Activated CD8-positive, alpha-beta memory T cell treated with anti-CD3 and anti-CD28 coated beads for 48 hours (primary cell): ENCODE measurements at regions not wholly inside any gene's neighbourhood (a gene's known extent, or its start where the extent isn't known, plus 50 kb on each side); places are given as distances from the start of the nearest gene placed in this dataset.
"Not testable (repeated sequence)": the region's sequence is repeated elsewhere in the genome, so short reads cannot be mapped to it uniquely, and the experiment has no call there.

ENCODE experiments used
- DNase-seq, 3 experiments: peaks; one replicate each; pipeline ENCODE4 v3.0.0-alpha.2; 2020; ENCODE audit warnings: low read depth in 2 of 3, low spot score in 2 of 3

DNA sequence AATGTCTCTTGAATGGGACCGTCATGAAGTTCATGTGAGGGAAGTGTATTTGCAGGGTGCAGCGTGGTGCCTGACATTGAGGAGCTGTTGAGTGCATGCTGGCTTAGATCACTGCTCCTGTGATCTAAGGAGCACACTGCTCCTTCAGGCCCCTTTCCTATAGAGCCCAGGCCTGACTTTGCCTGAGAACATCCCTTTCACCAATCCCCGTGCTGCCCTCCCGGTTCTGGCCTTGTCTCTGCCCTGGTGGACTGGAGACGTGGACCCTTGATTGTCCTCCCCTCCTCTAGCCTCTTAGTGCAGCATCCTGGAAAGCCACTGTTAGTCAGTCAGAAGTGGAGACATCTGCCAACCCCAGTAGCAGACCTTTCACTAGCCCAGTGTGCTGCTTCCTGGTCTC is 323.6 kb upstream of the HS6ST1 start:
- no peak for DNase-seq

DNA sequence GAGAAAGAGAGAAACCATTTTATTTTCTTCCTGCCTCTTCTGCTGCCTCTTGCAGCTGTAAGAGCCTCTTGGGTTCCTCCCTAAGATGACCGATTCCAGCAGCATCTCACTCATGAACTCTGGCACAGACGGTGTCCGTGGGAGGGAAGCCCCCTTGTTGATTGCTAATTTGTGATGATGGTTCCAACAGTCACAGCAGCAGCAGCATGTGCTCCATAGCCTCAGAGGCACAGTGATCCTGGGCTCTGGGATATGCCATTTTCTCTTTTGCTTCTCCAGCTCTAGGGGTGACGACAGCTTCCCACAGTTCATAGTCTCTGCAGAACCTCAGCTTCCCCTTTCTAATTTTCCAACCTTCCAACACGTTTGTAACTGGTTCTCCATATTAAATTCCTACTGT is 324.2 kb upstream of the HS6ST1 start:
- DNase-seq = no peak

GRCh38 chr2:128643221-128644065 is 324.8 kb upstream of the HS6ST1 start:
- DNase-seq = no peak

- DNase-seq = no peak
These were observed 325.5 kb upstream of the HS6ST1 start for GRCh38 chr2:128644156-128644555.

- DNase-seq = no peak
These were observed 326.1 kb upstream of the HS6ST1 start for GRCh38 chr2:128644718-128645256.

- no peak for DNase-seq
These were observed 327.0 kb upstream of the HS6ST1 start for GRCh38 chr2:128645631-128646030.

DNA sequence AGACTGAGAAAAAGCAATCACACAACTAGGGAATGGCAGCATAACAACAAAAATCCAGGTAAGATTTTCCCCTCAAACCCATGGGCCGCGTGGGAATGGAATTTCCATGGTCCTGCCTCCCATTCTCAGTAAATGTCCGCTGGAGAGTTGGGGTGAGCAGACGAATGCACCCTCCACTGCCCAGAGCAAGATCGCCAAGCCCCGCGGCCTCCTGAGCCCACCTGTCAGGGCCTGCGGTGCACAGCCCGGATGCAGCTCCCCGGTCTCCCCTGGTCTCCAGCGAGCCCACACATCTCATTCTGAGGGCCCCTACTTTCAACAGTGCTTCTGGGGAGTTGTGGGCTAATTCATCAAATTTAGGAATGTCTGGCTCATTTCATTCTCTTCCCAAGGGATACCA is 327.4 kb upstream of the HS6ST1 start:
- no peak for DNase-seq

GRCh38 chr2:128646691-128647090 is 328.0 kb upstream of the HS6ST1 start:
- DNase-seq = no peak

GRCh38 chr2:128651000-128651399 is 332.3 kb upstream of the HS6ST1 start:
- DNase-seq = no peak

DNA sequence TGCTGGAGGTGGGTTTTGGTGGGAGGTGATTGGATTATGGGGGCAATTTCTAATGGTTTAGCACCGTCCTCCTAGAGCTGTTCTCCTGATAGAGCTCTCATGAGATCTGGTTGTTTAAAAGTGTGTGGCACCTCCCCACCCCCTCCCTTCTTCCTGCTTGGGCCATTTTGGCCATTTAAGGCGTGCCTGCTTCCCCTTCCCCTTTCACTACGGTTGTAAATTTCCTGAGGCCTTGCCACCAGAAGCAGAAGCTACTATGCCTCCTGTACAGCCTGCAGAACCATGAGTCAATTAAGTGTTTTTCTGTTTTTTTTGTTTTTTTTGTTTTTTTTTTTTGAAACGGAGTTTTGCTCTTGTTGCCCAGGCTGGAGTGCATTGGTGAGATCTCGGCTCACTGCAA is 335.7 kb upstream of the HS6ST1 start:
- DNase-seq = no peak

- DNase-seq = no peak
These were observed 342.2 kb upstream of the HS6ST1 start for GRCh38 chr2:128660836-128661235.

GRCh38 chr2:128661311-128661710 is 342.6 kb upstream of the HS6ST1 start:
- DNase-seq = no peak

DNA sequence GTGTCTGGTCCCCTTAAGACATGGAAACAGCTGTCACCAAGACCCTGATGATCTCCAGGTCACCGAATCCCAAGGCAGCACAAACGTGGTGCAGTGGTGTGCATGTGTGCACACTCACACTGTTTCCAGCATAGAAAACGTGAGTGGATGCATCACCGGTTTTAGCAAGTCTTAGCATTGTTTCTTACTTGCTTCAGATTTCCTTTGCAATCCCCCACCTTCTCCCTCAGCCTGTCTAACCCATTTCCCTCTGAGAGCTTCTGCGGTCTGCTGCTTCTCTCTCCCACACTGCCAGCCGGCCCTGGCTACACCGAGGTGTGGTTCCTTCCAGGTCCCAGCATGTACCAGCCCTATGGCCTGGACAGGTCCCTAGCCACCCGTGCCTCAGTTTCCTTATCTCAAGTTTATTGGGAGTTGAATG is 343.4 kb upstream of the HS6ST1 start:
- no peak for DNase-seq

DNA sequence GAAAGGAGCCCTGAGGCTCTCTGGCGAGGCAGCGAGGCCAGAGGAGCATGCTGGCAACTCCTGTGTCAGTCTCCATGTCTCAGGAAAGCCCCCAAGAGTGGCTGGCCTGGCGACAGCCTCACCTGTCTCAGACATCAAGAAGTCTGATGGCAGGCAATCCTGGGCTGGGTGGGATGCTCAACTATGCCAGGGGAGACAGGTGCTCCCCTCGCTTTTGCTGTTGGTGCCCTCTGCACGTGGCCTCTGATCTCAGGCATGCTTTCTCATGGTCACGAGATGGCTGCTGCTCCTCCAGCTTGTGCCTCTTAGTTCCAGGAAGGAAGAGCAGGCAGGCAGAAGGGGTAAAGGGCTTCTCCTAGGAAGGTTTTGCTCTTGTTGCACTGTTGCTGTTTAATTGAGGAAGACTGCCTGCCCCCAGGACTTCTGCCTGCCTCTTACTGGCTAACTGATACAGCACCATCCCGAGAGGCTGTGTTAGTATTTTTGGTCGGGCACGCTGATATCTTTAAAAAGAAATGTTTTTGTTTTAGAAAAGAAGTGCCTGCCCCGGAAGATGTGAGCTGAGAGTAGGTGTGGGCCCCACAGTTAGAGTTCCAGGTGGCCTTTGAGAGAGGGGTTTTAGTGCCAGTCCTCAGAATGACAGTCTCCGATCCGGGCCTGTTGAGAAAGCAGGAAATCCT is 344.8 kb upstream of the HS6ST1 start:
- DNase-seq = no peak

GRCh38 chr2:128664499-128664971 is 345.9 kb upstream of the HS6ST1 start:
- DNase-seq = no peak

- no peak for DNase-seq
These were observed 346.4 kb upstream of the HS6ST1 start for GRCh38 chr2:128665113-128665512.

DNA sequence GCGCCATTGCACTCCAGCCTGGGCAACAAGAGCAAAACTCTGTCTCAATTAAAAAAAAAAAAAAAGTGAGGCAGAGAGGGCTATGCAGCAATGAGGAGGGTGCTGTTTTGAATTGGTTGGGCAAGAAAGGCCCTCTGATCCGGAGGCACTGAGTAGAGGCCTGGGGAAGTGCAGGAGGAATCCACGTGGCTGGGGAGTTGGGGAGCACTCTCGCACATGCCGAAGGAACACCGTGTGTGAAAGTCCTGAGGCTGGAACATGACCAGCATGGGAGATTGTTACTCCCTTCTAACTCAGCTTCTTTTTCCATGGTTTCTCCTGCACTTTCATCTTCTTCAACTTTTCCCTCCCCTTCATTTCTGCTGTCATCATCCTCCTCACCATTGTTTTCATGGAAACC is 347.9 kb upstream of the HS6ST1 start:
- no peak for DNase-seq

DNA sequence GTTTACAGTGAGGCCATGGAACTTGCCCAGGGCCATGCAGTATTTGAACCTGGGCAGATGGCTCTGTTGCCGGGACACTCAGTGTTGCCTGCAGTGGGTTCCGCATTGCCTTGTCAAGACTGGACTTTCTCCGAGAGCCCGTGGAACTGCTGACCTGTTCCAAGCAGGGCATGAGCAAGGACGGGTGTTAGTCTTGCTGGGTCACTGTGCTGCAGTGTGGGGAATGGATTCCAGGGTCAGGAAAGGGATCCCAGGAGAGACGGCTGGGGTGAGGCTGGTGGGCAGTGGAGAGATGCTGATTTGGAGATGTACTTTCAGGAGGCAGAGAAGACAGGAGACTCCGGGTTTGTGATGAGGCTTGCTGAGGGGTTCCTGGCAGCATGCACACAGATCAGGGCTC is 348.7 kb upstream of the HS6ST1 start:
- DNase-seq = no peak

- no peak for DNase-seq
These were observed 350.3 kb upstream of the HS6ST1 start for GRCh38 chr2:128668946-128669345.

DNA sequence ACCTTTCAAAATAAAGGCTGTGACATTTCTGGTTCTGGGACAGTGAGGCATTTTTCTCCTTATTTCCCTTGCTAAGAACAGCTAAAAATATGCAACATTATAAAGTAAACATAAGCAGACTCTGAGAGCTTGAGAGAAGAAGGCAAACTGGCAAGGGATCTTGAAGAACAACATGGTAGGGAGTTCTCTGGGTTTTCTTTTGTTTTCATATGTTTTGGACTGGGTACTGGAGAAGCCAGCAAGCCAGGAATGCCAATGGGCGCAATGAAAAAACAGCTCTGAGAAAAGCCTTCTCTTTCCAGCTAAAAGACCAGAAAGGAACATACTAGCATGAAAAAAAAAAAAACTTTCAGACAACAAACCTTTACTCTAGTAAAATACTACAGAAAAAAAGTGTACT is 351.4 kb upstream of the HS6ST1 start:
- no peak for DNase-seq

DNA sequence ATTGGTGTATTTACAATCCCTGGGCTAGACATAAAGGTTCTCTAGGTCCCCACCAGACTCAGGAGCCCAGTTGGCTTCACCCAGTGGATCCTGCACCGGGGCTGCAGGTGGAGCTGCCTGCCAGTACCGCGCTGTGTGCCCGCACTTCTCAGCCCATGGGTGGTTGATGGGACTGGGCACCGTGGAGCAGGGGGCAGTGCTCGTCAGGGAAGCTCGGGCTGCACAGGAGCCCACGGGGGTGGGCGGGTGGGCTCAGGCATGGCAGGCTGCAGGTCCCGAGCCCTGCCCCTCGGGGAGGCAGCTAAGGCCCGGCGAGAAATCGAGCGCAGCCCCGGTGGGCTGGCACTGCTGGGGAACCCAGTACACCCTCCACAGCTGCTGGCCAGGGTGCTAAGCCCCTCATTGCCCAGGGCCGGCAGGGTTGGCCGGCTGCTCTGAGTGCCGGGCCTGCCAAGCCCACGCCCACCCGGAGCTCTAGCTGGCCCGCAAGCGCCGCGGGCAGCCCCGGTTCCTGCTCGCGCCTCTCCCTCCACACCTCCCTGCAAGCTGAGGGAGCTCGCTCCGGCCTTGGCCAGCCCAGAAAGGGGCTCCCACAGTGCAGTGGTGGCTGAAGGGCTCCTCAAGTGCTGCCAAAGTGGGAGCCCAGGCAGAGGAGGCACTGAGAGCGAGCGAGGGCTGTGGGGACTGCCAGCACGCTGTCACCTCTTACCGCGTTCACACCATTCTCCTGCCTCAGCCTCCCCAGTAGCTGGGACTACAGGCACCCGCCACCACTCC is 353.5 kb upstream of the HS6ST1 start:
- DNase-seq = not testable (repeated sequence)
